ENCODE measurements at regions not wholly inside any gene's neighbourhood (a gene's known extent, or its start where the extent isn't known, plus 50 kb on each side); places are given as distances from the start of the nearest gene placed in this dataset.
"Not testable (repeated sequence)": the region's sequence is repeated elsewhere in the genome, so short reads cannot be mapped to it uniquely, and the experiment has no call there.

GRCh38 chr4:124118061-124118460 lies 594.5 kb downstream of the ANKRD50 start:
- Mint-ChIP-seq H3K27me3 (no peaks in the 10 kb centered on the region), H3K36me3 (no peaks in the 10 kb centered on the region), H3K4me3 (no peak overlapping the region), H3K4me1 (no peaks in the 10 kb centered on the region), H3K27ac (no peak overlapping the region), H3K9me3 (no peaks in the 10 kb centered on the region)
- no peak for ATAC-seq

DNA sequence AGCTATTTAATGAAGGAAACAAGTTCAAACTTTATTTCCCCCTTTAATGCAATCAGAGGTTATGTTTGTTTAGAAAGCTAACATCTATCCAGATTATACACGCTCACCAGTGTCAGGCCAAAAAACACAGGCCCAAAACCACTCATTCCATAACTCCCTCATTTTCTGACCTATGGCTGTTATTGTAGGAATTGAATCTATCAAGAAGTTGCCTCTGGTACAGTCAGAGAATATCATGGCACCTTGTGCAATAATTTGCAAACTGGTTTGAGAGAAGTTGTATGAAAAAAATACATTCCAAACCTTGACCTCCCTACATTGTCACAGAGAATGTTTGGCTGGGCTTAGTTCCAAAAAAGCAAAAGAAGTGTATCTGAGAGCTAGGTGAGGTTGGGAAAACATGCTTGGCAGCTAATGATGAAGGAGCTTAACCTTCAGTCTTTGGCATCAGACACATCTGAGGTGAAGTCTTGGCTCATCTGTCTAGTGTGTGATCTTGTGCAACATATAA lies 591.0 kb downstream of the ANKRD50 start:
- ATAC-seq: no peak
- Mint-ChIP-seq H3K27me3 (no peaks in the 10 kb centered on the region), H3K9me3 (peaks cover 3% of the 10 kb centered on the region), H3K4me3 (no peak overlapping the region), H3K4me1 (no peaks in the 10 kb centered on the region), H3K27ac (no peak overlapping the region), H3K36me3 (no peaks in the 10 kb centered on the region)

DNA sequence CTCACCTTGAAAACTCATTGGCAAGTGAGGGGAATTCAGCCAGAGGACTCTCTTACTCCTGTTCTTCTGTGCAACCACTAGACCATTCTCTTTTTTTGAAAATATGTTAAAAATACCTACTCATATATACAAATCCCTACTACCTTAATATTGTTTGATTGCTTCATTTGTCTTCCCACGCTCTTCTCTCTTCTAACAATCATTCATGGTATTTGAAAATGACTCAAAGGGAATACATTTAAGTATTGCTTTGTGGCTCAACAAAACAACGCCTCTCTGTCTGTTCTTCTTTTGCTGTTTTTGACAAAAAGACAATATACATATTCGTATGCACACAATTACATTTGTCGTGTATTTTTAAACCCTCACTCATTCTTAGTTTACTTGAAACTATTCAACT lies 589.4 kb downstream of the ANKRD50 start:
- ATAC-seq: no peak
- Mint-ChIP-seq H3K9me3 (peaks cover 3% of the 10 kb centered on the region), H3K4me1 (no peaks in the 10 kb centered on the region), H3K27me3 (no peaks in the 10 kb centered on the region), H3K4me3 (no peak overlapping the region), H3K36me3 (no peaks in the 10 kb centered on the region), H3K27ac (no peak overlapping the region)

GRCh38 chr4:124123721-124124120 lies 588.8 kb downstream of the ANKRD50 start:
- Mint-ChIP-seq H3K9me3 (peaks cover 5% of the 10 kb centered on the region), H3K4me1 (no peaks in the 10 kb centered on the region), H3K27ac (no peak overlapping the region), H3K27me3 (no peaks in the 10 kb centered on the region), H3K36me3 (no peaks in the 10 kb centered on the region), H3K4me3 (no peak overlapping the region)
- ATAC-seq: no peak

- ATAC-seq, H3K9me3 Mint-ChIP-seq, H3K27me3 Mint-ChIP-seq, H3K4me3 Mint-ChIP-seq, H3K36me3 Mint-ChIP-seq, H3K27ac Mint-ChIP-seq, H3K4me1 Mint-ChIP-seq: not testable (repeated sequence)
Measured at GRCh38 chr4:124131324-124131723, 581.2 kb downstream of the ANKRD50 start.

DNA sequence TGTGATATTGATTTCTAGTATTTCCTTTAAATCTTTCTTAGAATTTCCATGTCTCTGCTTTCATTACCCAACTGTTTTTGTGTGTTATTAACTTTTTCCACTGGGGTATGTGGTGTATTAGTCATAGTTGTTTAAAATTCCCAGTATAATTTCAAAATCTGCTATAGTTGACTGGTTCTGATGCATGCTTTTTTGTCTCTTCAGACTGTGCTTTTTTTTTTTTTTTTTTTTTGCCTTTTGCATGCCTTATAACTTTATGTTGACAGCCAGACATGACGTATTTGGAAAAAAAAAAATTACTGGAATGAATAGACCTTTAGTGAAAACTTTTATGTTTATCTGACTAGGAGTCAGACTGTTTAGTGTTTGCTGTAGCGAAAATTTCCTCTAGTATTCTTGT lies 580.4 kb downstream of the ANKRD50 start:
- Mint-ChIP-seq H3K27ac (no peak overlapping the region), H3K4me1 (no peaks in the 10 kb centered on the region), H3K36me3 (no peaks in the 10 kb centered on the region), H3K9me3 (peaks cover 8% of the 10 kb centered on the region), H3K27me3 (no peaks in the 10 kb centered on the region), H3K4me3 (no peak overlapping the region)
- no peak for ATAC-seq

DNA sequence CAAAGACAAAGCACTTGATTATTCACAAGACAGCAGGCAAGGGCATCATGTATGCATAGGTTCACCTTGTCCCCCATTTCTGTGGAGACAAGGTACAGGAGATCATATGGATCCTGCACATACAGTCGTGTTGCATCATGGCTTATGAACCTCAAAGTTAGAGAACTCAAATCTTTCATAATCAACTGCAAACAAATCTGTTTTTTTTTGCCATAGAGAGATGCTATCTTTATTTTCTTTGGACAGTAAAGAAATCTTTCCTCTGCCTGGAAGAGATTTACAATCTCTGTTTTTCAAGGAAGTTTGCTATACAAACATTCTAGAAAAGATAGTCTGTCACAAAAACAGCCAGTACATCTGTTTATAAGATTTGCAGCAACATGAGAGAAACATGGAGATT lies 578.8 kb downstream of the ANKRD50 start:
- peaks cover 9% of the 10 kb centered on the region for H3K9me3 Mint-ChIP-seq
- H3K36me3 Mint-ChIP-seq: no peaks in the 10 kb centered on the region
- no peak overlapping the region for H3K27ac Mint-ChIP-seq
- no peak for ATAC-seq
- no peaks in the 10 kb centered on the region for H3K4me1 Mint-ChIP-seq
- H3K27me3 Mint-ChIP-seq: no peaks in the 10 kb centered on the region
- H3K4me3 Mint-ChIP-seq: no peak overlapping the region

DNA sequence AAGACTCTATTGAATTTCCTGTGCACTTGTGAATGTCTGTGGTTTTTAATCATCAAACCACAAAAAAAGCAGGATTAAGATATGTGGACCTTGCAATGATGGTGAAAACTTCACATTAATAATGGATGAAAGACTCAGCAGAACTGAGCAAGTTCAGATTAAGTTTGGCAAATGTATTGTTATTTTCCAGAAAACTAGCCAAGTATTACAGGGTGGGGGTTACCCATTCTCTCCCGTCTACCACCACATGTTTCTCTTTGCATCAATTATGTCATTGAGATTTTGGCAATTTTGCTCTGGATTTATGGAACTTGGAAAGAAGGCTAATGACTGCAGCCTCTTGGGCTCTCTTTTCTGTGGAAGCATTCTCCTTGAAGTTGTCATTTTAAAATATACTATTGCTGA lies 577.1 kb downstream of the ANKRD50 start:
- Mint-ChIP-seq H3K27ac (no peak overlapping the region), H3K4me1 (no peaks in the 10 kb centered on the region), H3K9me3 (peaks cover 12% of the 10 kb centered on the region), H3K36me3 (no peaks in the 10 kb centered on the region), H3K27me3 (no peaks in the 10 kb centered on the region), H3K4me3 (no peak overlapping the region)
- ATAC-seq: no peak

- Mint-ChIP-seq H3K27me3 (no peaks in the 10 kb centered on the region), H3K27ac (no peak overlapping the region), H3K9me3 (peaks cover 7% of the 10 kb centered on the region), H3K4me3 (no peak overlapping the region), H3K4me1 (no peaks in the 10 kb centered on the region), H3K36me3 (no peaks in the 10 kb centered on the region)
- ATAC-seq: no peak
Measured at GRCh38 chr4:124139044-124139443, 573.5 kb downstream of the ANKRD50 start.

- Mint-ChIP-seq H3K9me3 (peaks cover 8% of the 10 kb centered on the region), H3K4me3 (no peak overlapping the region), H3K27ac (no peak overlapping the region), H3K27me3 (no peaks in the 10 kb centered on the region), H3K36me3 (no peaks in the 10 kb centered on the region), H3K4me1 (no peaks in the 10 kb centered on the region)
- ATAC-seq: no peak
Measured at GRCh38 chr4:124143632-124144031, 568.9 kb downstream of the ANKRD50 start.

GRCh38 chr4:124144238-124144654 lies 568.3 kb downstream of the ANKRD50 start:
- Mint-ChIP-seq H3K4me3 (no peak overlapping the region), H3K27me3 (no peaks in the 10 kb centered on the region), H3K27ac (no peak overlapping the region), H3K36me3 (no peaks in the 10 kb centered on the region), H3K9me3 (peaks cover 4% of the 10 kb centered on the region), H3K4me1 (no peaks in the 10 kb centered on the region)
- ATAC-seq: no peak

GRCh38 chr4:124146068-124146467 lies 566.5 kb downstream of the ANKRD50 start:
- H3K27me3 Mint-ChIP-seq: no peaks in the 10 kb centered on the region
- H3K36me3 Mint-ChIP-seq: no peaks in the 10 kb centered on the region
- H3K27ac Mint-ChIP-seq: no peak overlapping the region
- H3K4me3 Mint-ChIP-seq: no peak overlapping the region
- ATAC-seq: no peak
- no peaks in the 10 kb centered on the region for H3K4me1 Mint-ChIP-seq
- peaks cover 4% of the 10 kb centered on the region for H3K9me3 Mint-ChIP-seq

DNA sequence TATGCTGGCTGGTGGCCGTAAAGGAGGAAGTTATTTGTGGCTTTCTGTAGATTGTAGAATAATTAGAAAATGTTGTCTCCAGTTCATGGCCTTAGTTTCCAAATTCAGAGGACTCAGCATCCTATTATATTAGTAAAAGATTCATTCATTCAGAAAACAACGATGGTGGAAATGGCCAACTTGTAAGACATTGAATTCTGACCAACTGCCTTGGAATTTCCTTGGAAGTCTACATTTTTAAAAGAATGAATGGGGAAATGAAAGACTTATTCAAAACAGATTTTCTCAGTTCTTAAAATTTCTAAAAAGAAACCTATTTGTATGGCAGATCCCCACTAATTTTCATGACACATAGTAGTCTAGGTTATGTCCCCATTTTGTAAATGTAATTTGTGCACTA lies 561.5 kb downstream of the ANKRD50 start:
- Mint-ChIP-seq H3K9me3 (peaks cover 4% of the 10 kb centered on the region), H3K36me3 (no peaks in the 10 kb centered on the region), H3K4me1 (no peaks in the 10 kb centered on the region)

GRCh38 chr4:124152132-124152531 lies 560.4 kb downstream of the ANKRD50 start:
- H3K9me3 Mint-ChIP-seq: peaks cover 4% of the 10 kb centered on the region
- H3K27ac Mint-ChIP-seq: no peak overlapping the region
- H3K36me3 Mint-ChIP-seq: no peaks in the 10 kb centered on the region
- no peaks in the 10 kb centered on the region for H3K27me3 Mint-ChIP-seq
- ATAC-seq: no peak
- no peaks in the 10 kb centered on the region for H3K4me1 Mint-ChIP-seq
- no peak overlapping the region for H3K4me3 Mint-ChIP-seq

More for the DNA sequence above, 561.5 kb downstream of the ANKRD50 start:
- no peak for ATAC-seq
- Mint-ChIP-seq H3K27ac (no peak overlapping the region), H3K4me3 (no peak overlapping the region), H3K27me3 (no peaks in the 10 kb centered on the region)

DNA sequence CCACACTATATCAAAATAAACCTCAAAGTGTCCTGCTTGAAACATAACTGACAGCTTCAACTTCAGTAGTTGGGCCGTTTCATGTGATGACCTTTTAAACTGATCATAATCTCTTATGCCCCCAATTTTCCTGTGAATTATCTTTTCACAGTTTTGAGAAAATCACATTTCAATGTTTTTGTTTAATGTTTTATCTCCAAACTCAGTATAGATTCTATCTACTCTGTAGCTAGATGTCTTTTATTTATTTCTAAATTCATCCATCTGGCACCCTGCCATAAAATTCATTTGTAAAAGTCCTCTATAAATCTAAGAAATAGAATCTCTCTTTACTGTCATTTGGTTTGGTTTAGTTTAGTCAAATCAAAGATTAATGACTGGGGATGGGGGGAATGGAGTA lies 557.3 kb downstream of the ANKRD50 start:
- no peaks in the 10 kb centered on the region for H3K9me3 Mint-ChIP-seq
- H3K27ac Mint-ChIP-seq: no peak overlapping the region
- no peak for ATAC-seq
- H3K27me3 Mint-ChIP-seq: no peaks in the 10 kb centered on the region
- H3K36me3 Mint-ChIP-seq: no peaks in the 10 kb centered on the region
- H3K4me3 Mint-ChIP-seq: no peak overlapping the region
- H3K4me1 Mint-ChIP-seq: no peaks in the 10 kb centered on the region

DNA sequence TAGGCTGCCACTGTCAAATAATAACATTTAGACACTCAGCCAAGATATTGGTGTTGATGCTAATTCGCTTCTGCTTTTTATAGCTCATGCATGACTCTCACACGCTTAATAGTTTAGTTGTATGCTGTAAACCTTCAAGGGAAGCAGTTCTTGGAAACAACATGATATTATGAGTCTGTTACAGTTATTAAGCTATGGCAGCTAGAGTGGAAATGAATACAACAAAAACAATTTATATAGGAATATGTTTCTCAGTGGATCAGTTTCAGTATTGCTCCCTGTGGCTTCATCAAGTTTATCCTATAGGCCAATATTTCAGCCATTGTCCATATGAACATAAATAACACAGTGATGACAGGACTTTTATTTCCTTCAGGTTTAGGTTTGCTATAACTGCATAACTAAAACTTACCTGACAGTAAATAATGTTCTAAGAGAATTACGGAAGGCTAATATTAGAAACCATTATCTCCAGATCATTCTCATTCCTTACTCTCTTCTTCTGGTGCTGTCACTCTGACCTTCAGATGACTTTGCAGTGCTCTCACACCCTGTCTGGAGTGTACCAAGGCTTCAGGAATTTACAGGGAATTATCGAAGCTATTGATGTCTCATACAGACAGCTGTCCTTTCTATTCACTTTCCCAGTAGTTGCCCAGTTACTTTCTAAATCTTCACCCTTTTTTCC lies 555.0 kb downstream of the ANKRD50 start:
- H3K4me3 Mint-ChIP-seq: no peak overlapping the region
- no peaks in the 10 kb centered on the region for H3K36me3 Mint-ChIP-seq
- no peak for ATAC-seq
- no peaks in the 10 kb centered on the region for H3K4me1 Mint-ChIP-seq
- no peak overlapping the region for H3K27ac Mint-ChIP-seq
- no peaks in the 10 kb centered on the region for H3K9me3 Mint-ChIP-seq
- no peaks in the 10 kb centered on the region for H3K27me3 Mint-ChIP-seq

All from stimulated activated memory B cell treated with anti-CD40 and anti-IgM and Interleukin-4, amounts not matched to agents 10 μg/mL and 1 μg/mL and 100 μg/mL, for 72 hours (primary cell).